ENCODE measurements at regions not wholly inside any gene's neighbourhood (a gene's known extent, or its start where the extent isn't known, plus 50 kb on each side); places are given as distances from the start of the nearest gene placed in this dataset.
A peak's percentile ranks its signal among the peaks of the same experiment; 100 is the strongest.

- POLR2A ChIA-PET: interaction anchor here (0.6 to 1.2 kb wide), 2 partner anchors 10 to 16 kb away, joined by 3 to 7 read pairs; no protein-coding TSS in a partner anchor
- DNase-seq (ENCODE audit: unreplicated experiment): peak; percentile 79
- H3K4me1 Mint-ChIP-seq (ENCODE audit: insufficient read depth, unreplicated experiment): peaks cover 13% of the 10 kb centered on the region
- H3K4me3 Mint-ChIP-seq (ENCODE audit: unreplicated experiment): no peak overlapping the region
- CTCF ChIA-PET: interaction anchor here (0.6 to 1.3 kb wide), 4 partner anchors 16 to 481 kb away, joined by 3 to 5 read pairs (median 3); no protein-coding TSS in a partner anchor
- no peaks in the 10 kb centered on the region for H3K36me3 Mint-ChIP-seq (ENCODE audit: insufficient read depth, unreplicated experiment)
- no peak overlapping the region for H3K27ac Mint-ChIP-seq (ENCODE audit: low read depth, unreplicated experiment)
- BruUV-seq (replicated peaks): no TSS peak
- no peak for TF ChIP-seq CTCF (IDR thresholded peaks at IDR 0.05; ENCODE audit: unreplicated experiment)
- H3K9me3 Mint-ChIP-seq (ENCODE audit: unreplicated experiment): no peaks in the 10 kb centered on the region
- no peaks in the 10 kb centered on the region for H3K27me3 Mint-ChIP-seq (ENCODE audit: insufficient read depth, unreplicated experiment)
- intact Hi-C loops (cut with micrococcal nuclease): no loop called here
Measured at GRCh38 chr4:163063891-163064290, 102.8 kb downstream of the NAF1 start.

GRCh38 chr4:163048447-163048846, 118.2 kb downstream of the NAF1 start:
- peak; percentile 41 for TF ChIP-seq CTCF (IDR thresholded peaks at IDR 0.05; ENCODE audit: unreplicated experiment)

GRCh38 chr4:163042306-163042705, 124.4 kb downstream of the NAF1 start:
- no peak overlapping the region for H3K4me3 Mint-ChIP-seq (ENCODE audit: unreplicated experiment)
- H3K36me3 Mint-ChIP-seq (ENCODE audit: insufficient read depth, unreplicated experiment): no peaks in the 10 kb centered on the region
- H3K9me3 Mint-ChIP-seq (ENCODE audit: unreplicated experiment): peaks cover 8% of the 10 kb centered on the region
- no peak overlapping the region for H3K27ac Mint-ChIP-seq (ENCODE audit: low read depth, unreplicated experiment)
- CTCF ChIA-PET: interaction anchor here (0.7 to 1.2 kb wide), 2 partner anchors 13 to 290 kb away, joined by 3 read pairs; partner anchors contain the start of gene NPY1R
- intact Hi-C loops (cut with micrococcal nuclease): no loop called here
- DNase-seq (ENCODE audit: unreplicated experiment): no peak
- H3K27me3 Mint-ChIP-seq (ENCODE audit: insufficient read depth, unreplicated experiment): no peaks in the 10 kb centered on the region
- no peaks in the 10 kb centered on the region for H3K4me1 Mint-ChIP-seq (ENCODE audit: insufficient read depth, unreplicated experiment)
- no TSS peak for BruUV-seq (replicated peaks)
- POLR2A ChIA-PET: interaction anchor here (1.4 kb wide), 1 partner anchor 507 kb away, joined by 3 read pairs; no protein-coding TSS in a partner anchor
- TF ChIP-seq CTCF (IDR thresholded peaks at IDR 0.05; ENCODE audit: unreplicated experiment): no peak

More at GRCh38 chr4:163048447-163048846, 118.2 kb downstream of the NAF1 start:
- DNase-seq (ENCODE audit: unreplicated experiment): peak; percentile 51
- CTCF ChIA-PET: interaction anchor here (0.7 to 3.6 kb wide), 11 partner anchors 8 to 1260 kb away, joined by 3 to 17 read pairs (median 4); partner anchors contain the start of gene NPY1R
- no TSS peak for BruUV-seq (replicated peaks)
- Mint-ChIP-seq H3K27ac (ENCODE audit: low read depth, unreplicated experiment) (no peak overlapping the region), H3K36me3 (ENCODE audit: insufficient read depth, unreplicated experiment) (no peaks in the 10 kb centered on the region), H3K4me3 (ENCODE audit: unreplicated experiment) (no peak overlapping the region), H3K4me1 (ENCODE audit: insufficient read depth, unreplicated experiment) (no peaks in the 10 kb centered on the region), H3K9me3 (ENCODE audit: unreplicated experiment) (no peaks in the 10 kb centered on the region), H3K27me3 (ENCODE audit: insufficient read depth, unreplicated experiment) (no peaks in the 10 kb centered on the region)
- POLR2A ChIA-PET: interaction anchor here (0.9 kb wide), 1 partner anchor 16 kb away, joined by 3 read pairs; no protein-coding TSS in a partner anchor
- intact Hi-C loops (cut with micrococcal nuclease): loop anchor here (1.0 kb wide), 2 partner anchors 284 to 500 kb away; partner anchors contain the start of gene NPY1R

- no peak overlapping the region for H3K4me3 Mint-ChIP-seq (ENCODE audit: unreplicated experiment)
- no peaks in the 10 kb centered on the region for H3K36me3 Mint-ChIP-seq (ENCODE audit: insufficient read depth, unreplicated experiment)
- no peak for DNase-seq (ENCODE audit: unreplicated experiment)
- H3K9me3 Mint-ChIP-seq (ENCODE audit: unreplicated experiment): peaks cover 2% of the 10 kb centered on the region
- ChIA-PET POLR2A (no interaction called here), CTCF (interaction anchor here (0.9 kb wide), 1 partner anchor 10 kb away, joined by 4 read pairs; no protein-coding TSS in a partner anchor)
- no peak overlapping the region for H3K27ac Mint-ChIP-seq (ENCODE audit: low read depth, unreplicated experiment)
- no TSS peak for BruUV-seq (replicated peaks)
- no peaks in the 10 kb centered on the region for H3K27me3 Mint-ChIP-seq (ENCODE audit: insufficient read depth, unreplicated experiment)
- TF ChIP-seq CTCF (IDR thresholded peaks at IDR 0.05; ENCODE audit: unreplicated experiment): no peak
- intact Hi-C loops (cut with micrococcal nuclease): no loop called here
- H3K4me1 Mint-ChIP-seq (ENCODE audit: insufficient read depth, unreplicated experiment): no peaks in the 10 kb centered on the region
Measured at GRCh38 chr4:163017135-163017534, 149.6 kb downstream of the NAF1 start.

Measured in MCF 10A (cell line).